ENCODE measurements at regions not wholly inside any gene's neighbourhood (a gene's known extent, or its start where the extent isn't known, plus 50 kb on each side); places are given as distances from the start of the nearest gene placed in this dataset.
A peak's percentile ranks its signal among the peaks of the same experiment; 100 is the strongest.

DNA sequence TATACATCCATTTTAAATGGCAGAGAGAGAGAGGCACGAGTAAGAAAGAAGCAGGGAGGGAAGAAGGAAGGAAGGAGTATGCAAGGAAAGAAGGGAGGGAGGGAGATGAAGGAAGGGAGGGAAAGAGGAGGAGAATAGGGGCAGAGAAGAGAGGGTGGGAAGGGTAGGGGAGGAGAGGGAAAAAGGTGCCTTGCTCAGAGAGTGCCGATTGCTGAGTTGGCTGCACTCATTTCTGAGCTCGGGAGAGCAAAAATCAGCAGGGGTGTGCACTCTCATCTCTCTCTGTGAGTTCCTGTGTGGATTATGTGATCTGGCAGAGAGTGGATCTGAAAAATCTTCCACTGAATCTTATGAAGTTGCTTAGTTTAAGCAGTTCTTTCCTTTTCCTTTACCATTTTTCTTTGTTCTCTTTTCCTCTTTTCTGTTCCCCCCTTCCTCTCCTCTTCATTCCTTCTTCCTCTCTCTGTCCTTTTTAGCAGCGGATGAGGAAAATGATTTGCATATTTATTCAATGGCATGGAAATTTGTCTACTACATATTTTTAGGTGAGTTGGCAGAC, 108.7 kb downstream of the PERP start:
- CTCF ChIA-PET: no interaction called here
- POLR2A ChIA-PET: no interaction called here
- no peaks in the 10 kb centered on the region for H3K4me1 Mint-ChIP-seq
- H3K4me3 Mint-ChIP-seq: no peak overlapping the region
- H3K27me3 Mint-ChIP-seq: peaks cover 4% of the 10 kb centered on the region
- no peak for DNase-seq
- no peak overlapping the region for H3K27ac Mint-ChIP-seq
- no peaks in the 10 kb centered on the region for H3K36me3 Mint-ChIP-seq (ENCODE audit: low read depth)
- peaks cover 11% of the 10 kb centered on the region for H3K9me3 Mint-ChIP-seq

DNA sequence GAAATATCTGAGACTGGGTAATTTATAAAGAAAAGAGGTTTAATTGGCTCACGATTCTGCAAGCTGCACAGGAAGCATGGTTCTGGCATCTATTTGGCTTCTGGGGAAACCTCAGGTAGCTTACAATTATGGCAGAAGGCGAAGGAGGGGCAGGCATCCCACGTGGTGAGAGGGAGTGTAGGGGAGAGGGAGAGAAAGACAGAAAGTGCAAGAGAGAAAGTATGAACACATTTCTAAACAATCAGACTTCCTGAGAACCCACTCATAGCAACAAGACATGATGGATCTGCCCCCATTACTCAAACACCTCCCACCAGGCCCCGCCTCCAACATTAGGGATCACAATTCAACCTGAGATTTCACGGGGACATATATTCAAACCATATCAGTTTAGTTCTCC, 107.4 kb downstream of the PERP start:
- H3K27me3 Mint-ChIP-seq: no peaks in the 10 kb centered on the region
- DNase-seq: no peak
- H3K27ac Mint-ChIP-seq: no peak overlapping the region
- peaks cover 11% of the 10 kb centered on the region for H3K9me3 Mint-ChIP-seq
- POLR2A ChIA-PET: no interaction called here
- no peak overlapping the region for H3K4me3 Mint-ChIP-seq
- no peaks in the 10 kb centered on the region for H3K36me3 Mint-ChIP-seq (ENCODE audit: low read depth)
- CTCF ChIA-PET: interaction anchor here (1.4 to 2.7 kb wide), 6 partner anchors 24 to 518 kb away, joined by 3 to 29 read pairs (median 4); no protein-coding TSS in a partner anchor
- peaks cover 3% of the 10 kb centered on the region for H3K4me1 Mint-ChIP-seq

DNA sequence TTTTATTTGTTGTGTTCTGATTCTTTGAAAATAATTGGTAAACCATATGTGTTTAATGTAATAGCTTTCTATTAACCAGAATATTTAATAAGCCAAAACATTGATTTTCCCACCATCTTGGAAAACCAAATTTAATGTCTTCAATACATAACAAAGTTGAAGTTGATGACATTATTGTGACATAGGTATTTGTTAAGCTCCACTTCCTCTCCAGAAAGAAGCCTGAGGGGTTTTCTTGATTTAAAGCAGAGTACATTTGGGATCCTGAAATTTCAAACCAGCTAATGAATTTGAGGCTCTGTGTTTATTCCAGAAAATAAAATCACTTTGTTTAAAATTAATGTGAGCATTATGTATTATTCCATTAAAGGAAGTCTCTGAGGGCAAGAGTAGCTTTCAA, 106.3 kb downstream of the PERP start:
- DNase-seq: no peak
- Mint-ChIP-seq H3K27ac (no peak overlapping the region), H3K9me3 (peaks cover 11% of the 10 kb centered on the region), H3K4me3 (no peak overlapping the region), H3K27me3 (no peaks in the 10 kb centered on the region), H3K36me3 (ENCODE audit: low read depth) (no peaks in the 10 kb centered on the region), H3K4me1 (peaks cover 9% of the 10 kb centered on the region)
- ChIA-PET POLR2A (interaction anchor here (0.7 to 1.2 kb wide), 2 partner anchors 108 to 133 kb away, joined by 3 to 4 read pairs; no protein-coding TSS in a partner anchor), CTCF (interaction anchor here (0.7 to 2.7 kb wide), 13 partner anchors 8 to 517 kb away, joined by 3 to 29 read pairs (median 4); no protein-coding TSS in a partner anchor)

DNA sequence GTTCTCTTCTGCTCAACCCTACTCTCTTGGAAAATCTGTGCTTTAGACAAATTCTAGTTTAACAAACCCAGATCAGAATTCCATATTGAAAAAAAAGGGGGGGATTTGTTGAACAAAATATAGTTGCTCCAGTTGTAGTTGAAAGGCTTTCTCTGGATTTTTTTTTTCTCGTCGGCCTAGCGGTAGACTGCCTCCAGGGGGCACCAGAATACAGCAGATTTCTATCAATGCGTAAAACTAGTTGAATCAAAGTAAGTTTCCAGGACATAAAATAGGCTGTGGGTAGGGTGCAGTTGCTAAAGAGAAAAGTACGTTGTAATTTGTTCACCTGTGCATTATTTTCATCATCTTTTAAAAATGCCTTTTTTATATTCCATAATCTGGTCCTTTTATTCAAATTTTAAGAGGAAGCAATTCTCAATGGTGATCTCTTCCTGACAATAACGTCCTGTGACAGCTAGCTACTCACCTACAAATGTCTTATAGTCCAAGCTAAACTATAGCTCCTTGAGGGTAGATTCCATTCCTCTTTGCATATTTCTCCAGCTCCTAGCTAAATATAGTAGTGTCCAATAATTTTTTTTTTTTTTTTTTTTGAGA, 105.4 kb downstream of the PERP start:
- peaks cover 7% of the 10 kb centered on the region for H3K9me3 Mint-ChIP-seq
- no peaks in the 10 kb centered on the region for H3K36me3 Mint-ChIP-seq (ENCODE audit: low read depth)
- CTCF ChIA-PET: interaction anchor here (0.7 to 6.6 kb wide), 10 partner anchors 9 to 587 kb away, joined by 3 to 55 read pairs (median 4); partner anchors contain the start of gene TNFAIP3
- H3K27me3 Mint-ChIP-seq: no peaks in the 10 kb centered on the region
- no peak overlapping the region for H3K4me3 Mint-ChIP-seq
- POLR2A ChIA-PET: interaction anchor here (0.7 kb wide), 2 partner anchors 84 to 106 kb away, joined by 4 read pairs; no protein-coding TSS in a partner anchor
- peak; percentile 65 for DNase-seq
- H3K27ac Mint-ChIP-seq: no peak overlapping the region
- H3K4me1 Mint-ChIP-seq: peaks cover 12% of the 10 kb centered on the region

DNA sequence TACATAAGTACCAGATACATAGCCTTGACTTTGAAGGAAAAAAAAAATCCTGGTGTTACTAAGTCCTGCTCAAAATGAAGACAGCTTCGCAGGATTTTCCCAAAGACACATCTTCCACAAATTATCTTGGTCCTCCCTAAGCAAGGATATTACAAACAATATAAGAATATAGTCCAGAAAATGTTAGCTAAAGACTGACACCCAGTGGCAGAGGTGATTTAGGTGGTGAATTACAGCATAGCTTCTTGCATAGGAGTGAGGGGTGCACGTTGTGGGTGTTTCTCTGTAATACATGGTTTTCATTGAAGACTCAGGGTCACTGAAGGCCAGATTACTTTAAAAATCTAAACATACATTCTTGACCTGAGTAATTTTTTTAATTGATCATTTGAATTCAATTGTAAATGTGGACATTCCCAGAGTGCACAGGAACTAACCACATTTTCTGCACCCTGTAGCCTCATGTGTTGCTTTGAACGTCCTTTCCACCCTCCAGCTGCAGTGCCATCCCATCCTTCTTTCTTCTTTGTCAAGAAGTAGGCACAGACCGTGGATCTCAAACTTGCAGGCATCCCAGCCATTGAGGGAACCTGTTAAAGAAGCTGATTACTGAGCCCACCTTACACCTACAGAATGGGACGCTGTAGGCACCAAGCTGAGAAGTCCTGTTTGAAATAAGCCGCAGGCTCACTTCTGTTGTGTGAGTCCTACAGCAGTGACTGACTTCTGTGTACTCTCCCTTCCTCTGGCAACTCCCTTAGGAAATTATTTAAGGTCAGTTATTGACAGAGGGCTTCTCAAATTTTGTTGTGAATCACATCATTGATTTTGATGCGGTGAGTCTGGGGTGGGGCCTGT, 102.6 kb downstream of the PERP start:
- no peak overlapping the region for H3K27ac Mint-ChIP-seq
- no peaks in the 10 kb centered on the region for H3K9me3 Mint-ChIP-seq
- DNase-seq: peak; percentile 24
- H3K4me3 Mint-ChIP-seq: no peak overlapping the region
- no peaks in the 10 kb centered on the region for H3K27me3 Mint-ChIP-seq
- H3K4me1 Mint-ChIP-seq: peaks cover 14% of the 10 kb centered on the region
- CTCF ChIA-PET: interaction anchor here (0.6 to 6.6 kb wide), 19 partner anchors 9 to 323 kb away, joined by 3 to 55 read pairs (median 4); partner anchors contain the start of genes PERP and TNFAIP3
- H3K36me3 Mint-ChIP-seq (ENCODE audit: low read depth): no peaks in the 10 kb centered on the region
- POLR2A ChIA-PET: no interaction called here

DNA sequence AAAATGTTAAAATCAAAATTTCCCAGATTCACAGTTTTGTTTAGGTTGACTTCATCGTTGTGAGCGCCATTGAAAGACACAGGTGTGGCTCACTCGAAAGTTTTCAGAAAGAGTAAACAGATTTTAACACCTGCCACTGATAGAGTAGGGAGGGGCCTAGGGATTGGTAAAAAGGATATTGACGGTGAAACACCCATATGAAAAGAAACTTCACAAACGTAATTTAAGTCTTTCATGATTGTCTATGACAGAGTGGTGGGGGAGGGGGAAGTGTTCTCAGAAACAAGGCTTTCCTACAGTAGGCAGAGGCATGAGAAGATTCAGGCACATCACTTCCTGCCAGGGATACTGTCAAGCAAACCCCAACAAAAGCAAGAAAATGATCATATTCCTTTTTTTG, 101.4 kb downstream of the PERP start:
- CTCF ChIA-PET: interaction anchor here (0.6 to 6.6 kb wide), 21 partner anchors 9 to 349 kb away, joined by 3 to 55 read pairs (median 7); partner anchors contain the start of genes PERP and TNFAIP3
- Mint-ChIP-seq H3K27me3 (no peaks in the 10 kb centered on the region), H3K36me3 (ENCODE audit: low read depth) (no peaks in the 10 kb centered on the region), H3K9me3 (no peaks in the 10 kb centered on the region), H3K4me3 (no peak overlapping the region), H3K27ac (no peak overlapping the region), H3K4me1 (peaks cover 14% of the 10 kb centered on the region)
- POLR2A ChIA-PET: interaction anchor here (2.0 kb wide), 1 partner anchor 101 kb away, joined by 5 read pairs; no protein-coding TSS in a partner anchor
- no peak for DNase-seq

DNA sequence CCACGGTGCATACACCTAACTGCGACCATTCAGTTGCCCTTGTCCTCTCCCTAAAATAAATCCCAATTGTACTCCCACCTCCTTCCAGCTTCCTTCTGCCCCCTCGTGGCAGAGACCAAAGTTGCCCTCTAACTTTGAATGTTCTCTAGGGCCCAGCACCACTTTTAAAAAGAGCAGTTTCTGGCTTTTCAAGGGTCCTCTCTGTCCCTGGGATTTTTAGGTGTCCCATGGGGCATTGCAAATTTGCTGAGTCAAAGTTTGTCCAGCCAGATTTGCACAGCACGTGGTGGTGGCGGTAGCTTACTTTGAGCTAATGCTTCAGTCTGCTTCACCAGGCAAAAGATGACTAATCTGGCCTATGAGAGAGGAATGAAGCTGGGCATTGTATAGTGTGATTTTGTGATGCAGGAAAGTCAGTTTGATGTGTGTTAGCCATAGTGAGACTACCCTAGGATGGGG, 100.2 kb downstream of the PERP start:
- Mint-ChIP-seq H3K4me3 (no peak overlapping the region), H3K9me3 (no peaks in the 10 kb centered on the region), H3K27ac (no peak overlapping the region), H3K27me3 (no peaks in the 10 kb centered on the region), H3K36me3 (ENCODE audit: low read depth) (no peaks in the 10 kb centered on the region), H3K4me1 (peaks cover 14% of the 10 kb centered on the region)
- DNase-seq: peak; percentile 34
- CTCF ChIA-PET: interaction anchor here (0.7 to 6.6 kb wide), 27 partner anchors 9 to 492 kb away, joined by 3 to 55 read pairs (median 5); partner anchors contain the start of gene TNFAIP3
- POLR2A ChIA-PET: interaction anchor here (0.9 to 2.0 kb wide), 3 partner anchors 99 to 299 kb away, joined by 3 to 5 read pairs (median 4); no protein-coding TSS in a partner anchor

DNA sequence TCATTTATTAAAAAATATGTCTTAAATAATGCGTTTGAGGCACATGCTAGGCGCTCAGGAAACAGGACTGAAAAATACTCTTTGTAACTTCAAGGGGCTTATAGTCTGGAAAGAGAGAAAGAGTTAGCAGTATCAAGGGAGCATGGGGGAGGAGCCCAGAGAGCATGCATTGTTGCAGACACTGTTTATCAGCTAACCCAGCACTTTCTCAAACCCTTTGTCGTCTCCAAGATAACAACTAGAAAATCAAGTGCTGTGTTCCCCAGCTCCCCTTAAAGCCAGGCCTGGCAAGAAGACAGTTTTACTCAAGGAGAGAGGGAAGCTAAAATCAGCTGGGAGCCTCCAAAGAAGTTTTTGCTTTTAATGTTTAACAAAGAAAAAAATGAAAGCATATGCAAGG, 98.4 kb downstream of the PERP start:
- ChIA-PET CTCF (interaction anchor here (1.3 to 1.5 kb wide), 3 partner anchors 8 to 304 kb away, joined by 3 to 6 read pairs (median 4); no protein-coding TSS in a partner anchor), POLR2A (no interaction called here)
- Mint-ChIP-seq H3K36me3 (ENCODE audit: low read depth) (no peaks in the 10 kb centered on the region), H3K9me3 (no peaks in the 10 kb centered on the region), H3K4me3 (no peak overlapping the region), H3K27me3 (no peaks in the 10 kb centered on the region), H3K4me1 (peaks cover 14% of the 10 kb centered on the region), H3K27ac (no peak overlapping the region)
- no peak for DNase-seq

DNA sequence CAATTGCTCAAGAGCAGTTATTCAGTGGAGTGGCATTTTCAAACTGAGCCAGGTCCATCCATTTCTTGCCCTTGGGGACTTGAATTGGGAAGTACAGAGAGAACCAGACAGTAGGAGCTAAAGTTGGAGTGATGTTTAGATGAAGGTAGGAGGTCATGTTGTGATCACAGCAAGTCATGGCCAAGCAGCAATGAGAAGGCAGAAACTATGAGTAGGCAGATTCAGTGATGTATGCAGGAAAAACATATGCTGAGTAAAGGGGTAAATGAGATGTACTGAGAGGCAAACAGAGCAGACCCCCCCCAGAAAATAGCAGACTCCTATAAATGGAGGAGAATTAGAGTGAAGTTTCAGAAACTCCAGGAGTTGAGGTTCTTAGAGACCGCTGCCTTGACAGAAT, 95.8 kb downstream of the PERP start:
- no peak overlapping the region for H3K4me3 Mint-ChIP-seq
- H3K27ac Mint-ChIP-seq: no peak overlapping the region
- DNase-seq: no peak
- H3K36me3 Mint-ChIP-seq (ENCODE audit: low read depth): no peaks in the 10 kb centered on the region
- no peaks in the 10 kb centered on the region for H3K9me3 Mint-ChIP-seq
- H3K27me3 Mint-ChIP-seq: no peaks in the 10 kb centered on the region
- ChIA-PET CTCF (interaction anchor here (1.2 to 1.4 kb wide), 2 partner anchors 9 to 97 kb away, joined by 5 to 7 read pairs; no protein-coding TSS in a partner anchor), POLR2A (no interaction called here)
- peaks cover 3% of the 10 kb centered on the region for H3K4me1 Mint-ChIP-seq

DNA sequence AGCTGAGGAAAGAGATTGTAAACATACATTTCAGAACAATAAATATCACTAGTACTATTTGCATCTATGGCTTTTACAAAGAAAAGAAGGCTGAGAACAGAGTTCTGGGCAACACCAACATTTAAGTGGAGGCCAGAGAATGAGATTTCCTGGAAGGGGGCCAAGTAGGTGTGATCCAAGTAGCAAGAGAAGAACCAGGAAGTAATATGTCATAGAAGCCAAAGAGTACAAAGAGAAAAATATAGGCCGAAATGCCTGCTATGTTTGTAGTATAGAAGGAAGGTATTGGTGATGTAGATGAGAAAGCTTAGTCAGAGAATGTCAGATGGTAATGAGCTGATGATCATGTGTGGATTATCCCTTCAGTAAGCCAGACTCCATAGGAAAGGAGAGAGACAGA, 94.5 kb downstream of the PERP start:
- Mint-ChIP-seq H3K9me3 (no peaks in the 10 kb centered on the region), H3K27ac (no peak overlapping the region), H3K4me1 (no peaks in the 10 kb centered on the region), H3K4me3 (no peak overlapping the region), H3K27me3 (no peaks in the 10 kb centered on the region), H3K36me3 (ENCODE audit: low read depth) (no peaks in the 10 kb centered on the region)
- ChIA-PET CTCF (interaction anchor here (0.6 kb wide), 1 partner anchor 16 kb away, joined by 3 read pairs; no protein-coding TSS in a partner anchor), POLR2A (no interaction called here)
- DNase-seq: no peak

DNA sequence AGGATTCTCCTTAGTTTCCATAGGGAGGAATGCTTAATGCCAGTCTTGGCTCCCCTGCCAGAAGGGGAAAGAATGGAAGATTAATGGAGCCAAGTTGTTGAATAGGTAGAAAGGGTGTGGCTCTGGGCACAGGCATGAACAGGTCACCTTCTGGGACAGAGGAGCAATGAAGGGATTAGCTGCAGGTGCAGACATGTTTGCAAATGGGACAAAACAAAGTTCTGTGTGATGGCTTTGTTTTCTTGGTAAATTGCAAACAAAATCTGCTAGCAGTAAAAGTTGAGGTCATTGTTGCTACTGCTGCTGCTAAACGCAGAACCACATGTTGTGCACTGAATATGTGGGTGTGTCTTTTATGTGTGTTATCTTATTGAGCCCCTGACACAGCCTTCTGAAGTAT, 93.3 kb downstream of the PERP start:
- no peak overlapping the region for H3K27ac Mint-ChIP-seq
- H3K4me3 Mint-ChIP-seq: no peak overlapping the region
- H3K9me3 Mint-ChIP-seq: no peaks in the 10 kb centered on the region
- H3K4me1 Mint-ChIP-seq: no peaks in the 10 kb centered on the region
- no peak for DNase-seq
- H3K27me3 Mint-ChIP-seq: no peaks in the 10 kb centered on the region
- ChIA-PET CTCF (no interaction called here), POLR2A (no interaction called here)
- H3K36me3 Mint-ChIP-seq (ENCODE audit: low read depth): no peaks in the 10 kb centered on the region

DNA sequence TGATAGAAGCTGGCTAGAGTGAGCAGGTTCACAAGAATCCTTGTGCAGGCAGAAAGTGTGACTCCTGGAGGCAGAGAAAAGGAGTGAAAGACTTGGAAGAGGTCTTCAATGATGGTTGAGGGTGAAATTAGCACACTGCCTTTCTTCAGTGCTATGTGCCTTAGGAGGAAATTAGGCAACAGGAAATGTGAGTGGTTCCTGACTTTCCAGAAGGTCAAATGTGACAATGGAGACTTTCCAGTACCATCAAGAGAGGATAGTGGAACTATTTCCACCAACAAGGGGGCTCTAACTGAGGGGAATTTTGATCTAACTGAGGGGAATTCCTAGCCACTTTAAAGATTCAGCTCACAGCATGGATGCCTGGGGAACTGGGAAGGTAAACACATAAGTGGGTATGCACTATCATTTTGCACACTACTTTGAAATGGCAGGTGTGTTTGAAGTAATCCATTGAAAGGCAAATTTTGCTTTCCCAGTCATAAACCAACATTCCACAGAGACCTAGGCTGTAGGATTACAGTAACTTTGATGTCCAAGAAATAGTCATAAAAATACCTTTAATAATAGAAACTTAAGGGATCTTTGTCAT, 90.0 kb downstream of the PERP start:
- Mint-ChIP-seq H3K27me3 (peaks cover 4% of the 10 kb centered on the region), H3K36me3 (ENCODE audit: low read depth) (no peaks in the 10 kb centered on the region), H3K4me3 (no peak overlapping the region), H3K4me1 (no peaks in the 10 kb centered on the region), H3K9me3 (no peaks in the 10 kb centered on the region), H3K27ac (no peak overlapping the region)
- DNase-seq: no peak
- ChIA-PET CTCF (interaction anchor here (2.1 to 2.8 kb wide), 2 partner anchors 11 to 13 kb away, joined by 7 to 15 read pairs; no protein-coding TSS in a partner anchor), POLR2A (no interaction called here)
